ENCODE measurements at regions not wholly inside any gene's neighbourhood (a gene's known extent, or its start where the extent isn't known, plus 50 kb on each side); places are given as distances from the start of the nearest gene placed in this dataset.

- H3K4me1 Mint-ChIP-seq (ENCODE audit: low read depth, unreplicated experiment) = no peaks in the 10 kb centered on the region
- H3K4me3 Mint-ChIP-seq (ENCODE audit: unreplicated experiment) = no peak overlapping the region
- no peaks in the 10 kb centered on the region for H3K36me3 Mint-ChIP-seq (ENCODE audit: unreplicated experiment)
- DNase-seq = no peak
- TF ChIP-seq CTCF (IDR thresholded peaks at IDR 0.05; ENCODE audit: partially characterized antibody, unreplicated experiment) = no peak
- H3K27me3 Mint-ChIP-seq (ENCODE audit: unreplicated experiment) = no peaks in the 10 kb centered on the region
- H3K27ac Mint-ChIP-seq (ENCODE audit: unreplicated experiment) = no peak overlapping the region
- H3K9me3 Mint-ChIP-seq (ENCODE audit: unreplicated experiment) = no peaks in the 10 kb centered on the region
Observed at GRCh38 chr3:148641722-148642121, 56.0 kb upstream of the AGTR1 start.

- no peaks in the 10 kb centered on the region for H3K36me3 Mint-ChIP-seq (ENCODE audit: unreplicated experiment)
- no peaks in the 10 kb centered on the region for H3K27me3 Mint-ChIP-seq (ENCODE audit: unreplicated experiment)
- no peak for DNase-seq
- H3K4me1 Mint-ChIP-seq (ENCODE audit: low read depth, unreplicated experiment) = no peaks in the 10 kb centered on the region
- no peak for TF ChIP-seq CTCF (IDR thresholded peaks at IDR 0.05; ENCODE audit: partially characterized antibody, unreplicated experiment)
- no peak overlapping the region for H3K4me3 Mint-ChIP-seq (ENCODE audit: unreplicated experiment)
- no peaks in the 10 kb centered on the region for H3K9me3 Mint-ChIP-seq (ENCODE audit: unreplicated experiment)
- H3K27ac Mint-ChIP-seq (ENCODE audit: unreplicated experiment) = no peak overlapping the region
Observed at GRCh38 chr3:148642214-148642613, 55.5 kb upstream of the AGTR1 start.

- Mint-ChIP-seq H3K4me3 (ENCODE audit: unreplicated experiment) (no peak overlapping the region), H3K27ac (ENCODE audit: unreplicated experiment) (no peak overlapping the region)
- TF ChIP-seq CTCF (IDR thresholded peaks at IDR 0.05; ENCODE audit: partially characterized antibody, unreplicated experiment) = no peak
Observed at GRCh38 chr3:148642616-148643015, 55.1 kb upstream of the AGTR1 start.

GRCh38 chr3:148643389-148643840 is 54.3 kb upstream of the AGTR1 start:
- no peaks in the 10 kb centered on the region for H3K36me3 Mint-ChIP-seq (ENCODE audit: unreplicated experiment)
- H3K27ac Mint-ChIP-seq (ENCODE audit: unreplicated experiment) = no peak overlapping the region
- H3K27me3 Mint-ChIP-seq (ENCODE audit: unreplicated experiment) = no peaks in the 10 kb centered on the region
- H3K9me3 Mint-ChIP-seq (ENCODE audit: unreplicated experiment) = no peaks in the 10 kb centered on the region
- H3K4me3 Mint-ChIP-seq (ENCODE audit: unreplicated experiment) = no peak overlapping the region
- DNase-seq = no peak
- no peaks in the 10 kb centered on the region for H3K4me1 Mint-ChIP-seq (ENCODE audit: low read depth, unreplicated experiment)
- no peak for TF ChIP-seq CTCF (IDR thresholded peaks at IDR 0.05; ENCODE audit: partially characterized antibody, unreplicated experiment)

More at GRCh38 chr3:148642616-148643015, 55.1 kb upstream of the AGTR1 start:
- Mint-ChIP-seq H3K4me1 (ENCODE audit: low read depth, unreplicated experiment) (no peaks in the 10 kb centered on the region), H3K27me3 (ENCODE audit: unreplicated experiment) (no peaks in the 10 kb centered on the region), H3K36me3 (ENCODE audit: unreplicated experiment) (no peaks in the 10 kb centered on the region), H3K9me3 (ENCODE audit: unreplicated experiment) (no peaks in the 10 kb centered on the region)
- no peak for DNase-seq

GRCh38 chr3:148646126-148646665 is 51.5 kb upstream of the AGTR1 start:
- DNase-seq = no peak
- Mint-ChIP-seq H3K36me3 (ENCODE audit: unreplicated experiment) (no peaks in the 10 kb centered on the region), H3K27me3 (ENCODE audit: unreplicated experiment) (no peaks in the 10 kb centered on the region), H3K4me1 (ENCODE audit: low read depth, unreplicated experiment) (no peaks in the 10 kb centered on the region), H3K9me3 (ENCODE audit: unreplicated experiment) (no peaks in the 10 kb centered on the region), H3K27ac (ENCODE audit: unreplicated experiment) (no peak overlapping the region), H3K4me3 (ENCODE audit: unreplicated experiment) (no peak overlapping the region)
- no peak for TF ChIP-seq CTCF (IDR thresholded peaks at IDR 0.05; ENCODE audit: partially characterized antibody, unreplicated experiment)
